ENCODE measurements at regions not wholly inside any gene's neighbourhood (a gene's known extent, or its start where the extent isn't known, plus 50 kb on each side); places are given as distances from the start of the nearest gene placed in this dataset.

GRCh38 chr4:116024954-116025708 lies 911.7 kb upstream of the NDST4 start:
- TF ChIP-seq CTCF (IDR thresholded peaks at IDR 0.05) (no peak), ZFX (IDR thresholded peaks at IDR 0.05; ENCODE audit: borderline replicate concordance) (no peak)

All from 22Rv1 (cell line).